NCI-H748 treated with DMSO at 0.1 percent for 48 hours (cell line): ENCODE measurements at regions not wholly inside any gene's neighbourhood (a gene's known extent, or its start where the extent isn't known, plus 50 kb on each side); places are given as distances from the start of the nearest gene placed in this dataset.

Source experiments
- DNase-seq: peaks from one replicate; lab custom pipeline; 2025; lab: John Stamatoyannopoulos, UW

GRCh38 chr12:75725521-75726111 lies 214.2 kb upstream of the KRR1 start:
- DNase-seq, result no peak

- DNase-seq, result peak; percentile 29
Measured at GRCh38 chr12:75724928-75725312, 213.5 kb upstream of the KRR1 start.

- no peak for DNase-seq
Measured at GRCh38 chr12:75724307-75724927, 213.0 kb upstream of the KRR1 start.

- DNase-seq, result no peak
Measured at GRCh38 chr12:75722714-75723200, 211.3 kb upstream of the KRR1 start.

- DNase-seq, result no peak
Measured at GRCh38 chr12:75721796-75722195, 210.4 kb upstream of the KRR1 start.

GRCh38 chr12:75720812-75721641 lies 209.6 kb upstream of the KRR1 start:
- DNase-seq, result no peak

- DNase-seq, result no peak
Measured at GRCh38 chr12:75717902-75718301, 206.5 kb upstream of the KRR1 start.

GRCh38 chr12:75716291-75717025 lies 205.0 kb upstream of the KRR1 start:
- DNase-seq, result no peak

- DNase-seq, result no peak
Measured at GRCh38 chr12:75715682-75716081, 204.3 kb upstream of the KRR1 start.

- no peak for DNase-seq
Measured at GRCh38 chr12:75715323-75715644, 203.9 kb upstream of the KRR1 start.

GRCh38 chr12:75714462-75715322 lies 203.3 kb upstream of the KRR1 start:
- DNase-seq, result no peak

- no peak for DNase-seq
Measured at GRCh38 chr12:75713434-75713833, 202.0 kb upstream of the KRR1 start.

- no peak for DNase-seq
Measured at GRCh38 chr12:75712223-75712622, 200.8 kb upstream of the KRR1 start.

GRCh38 chr12:75711271-75711670 lies 199.9 kb upstream of the KRR1 start:
- no peak for DNase-seq

- DNase-seq, result no peak
Measured at GRCh38 chr12:75710361-75711069, 199.1 kb upstream of the KRR1 start.

GRCh38 chr12:75709503-75709902 lies 198.1 kb upstream of the KRR1 start:
- no peak for DNase-seq

GRCh38 chr12:75708802-75709201 lies 197.4 kb upstream of the KRR1 start:
- DNase-seq, result no peak

- no peak for DNase-seq
Measured at GRCh38 chr12:75707983-75708382, 196.6 kb upstream of the KRR1 start.

- no peak for DNase-seq
Measured at GRCh38 chr12:75706786-75707605, 195.6 kb upstream of the KRR1 start.
